H1 (cell line): ENCODE measurements at regions not wholly inside any gene's neighbourhood (a gene's known extent, or its start where the extent isn't known, plus 50 kb on each side); places are given as distances from the start of the nearest gene placed in this dataset.

Experiments used
- CTCF ChIA-PET: fragments of 300-600 bp; sonication (Branson Sonifier 250); formaldehyde crosslinking; loops from one replicate; lab custom pipeline; 2021; ENCODE audit not compliant: partially characterized antibody; lab: Charles Lee
- POLR2A ChIA-PET: fragments of 300-600 bp; sonication (Branson Sonifier 250); formaldehyde crosslinking; loops from one replicate; lab custom pipeline; 2021; ENCODE audit warnings: inconsistent platforms; ENCODE audit not compliant: partially characterized antibody; lab: Charles Lee
- DNase-seq, 2 experiments: peaks; one replicate each; pipeline versions ENCODE4 v3.0.0 to v3.0.0-alpha.2; 2010 to 2022; ENCODE audit warnings: low spot score in 2 of 2, low read depth in 1 of 2, mixed read lengths in 1 of 2
- FAIRE-seq: peaks from 2 replicates; lab custom pipeline; 2011; peaks lifted over from hg19 to GRCh38; lab: Jason Lieb, UNC
- H2AFZ ChIP-seq: 2 replicates; pipeline ENCODE4 v1.8.1; 2012; ENCODE audit warnings: low read length, inconsistent platforms
- H2AK5ac ChIP-seq: 2 replicates; pipeline ENCODE4 v1.6.1; 2013; ENCODE audit warnings: low read depth, low read length
- H2BK120ac ChIP-seq: replicated peaks from 2 replicates; pipeline ENCODE3; 2013; ENCODE audit warnings: low read depth, low read length, inconsistent platforms
- H2BK12ac ChIP-seq: 2 replicates; pipeline ENCODE4 v1.6.1; 2013; ENCODE audit warnings: low read depth, low read length
- H2BK15ac ChIP-seq: 2 replicates; pipeline ENCODE4 v1.6.1; 2013; ENCODE audit warnings: low read length
- H2BK20ac ChIP-seq: 2 replicates; pipeline ENCODE4 v1.6.1; 2013; ENCODE audit warnings: low read length
- H2BK5ac ChIP-seq: 2 replicates; pipeline ENCODE4 v1.6.1; 2013; ENCODE audit warnings: low read depth, low read length
- H3K14ac ChIP-seq: 2 replicates; pipeline ENCODE4 v1.6.1; 2013; ENCODE audit warnings: inconsistent platforms; ENCODE audit not compliant: insufficient read length
- H3K18ac ChIP-seq: 2 replicates; pipeline ENCODE4 v1.6.1; 2013; ENCODE audit warnings: low read length; ENCODE audit errors: extremely low read depth
- H3K23ac ChIP-seq: 2 replicates; pipeline ENCODE4 v1.6.1; 2013; ENCODE audit warnings: inconsistent platforms; ENCODE audit not compliant: insufficient read length
- H3K23me2 ChIP-seq: 2 replicates; pipeline ENCODE4 v1.6.1; 2013; ENCODE audit warnings: low read depth, low read length
- H3K27ac ChIP-seq: 2 replicates; pipeline ENCODE4 v1.6.1; 2011; ENCODE audit warnings: low read depth, low read length, inconsistent platforms
- H3K27me3 ChIP-seq, 4 experiments: replicated peaks in 1 of 4; 1 replicate in 1 of 4; 2 replicates in 3 of 4; pipeline versions ENCODE4 v1.6.1 to v1.8.1; 2011 to 2013; ENCODE audit warnings: low read length in 3 of 4, mild to moderate bottlenecking in 3 of 4, inconsistent platforms in 2 of 4, mixed read lengths in 2 of 4, moderate library complexity in 1 of 4; ENCODE audit not compliant: control insufficient read depth in 3 of 4, insufficient read depth in 3 of 4; ENCODE audit errors: extremely low read depth in 1 of 4
- H3K36me3 ChIP-seq, 4 experiments: 2 replicates each; pipeline versions ENCODE4 v1.6.1 to v1.8.1; 2011 to 2013; ENCODE audit warnings: mild to moderate bottlenecking in 4 of 4, low read length in 3 of 4, moderate library complexity in 2 of 4, control low read depth in 1 of 4, inconsistent platforms in 1 of 4; ENCODE audit not compliant: insufficient read depth in 4 of 4, control insufficient read depth in 2 of 4
- H3K4ac ChIP-seq: replicated peaks from 2 replicates; pipeline ENCODE3; 2013; ENCODE audit warnings: low read length, low read depth, mixed read lengths, inconsistent platforms; ENCODE audit not compliant: insufficient read length
- H3K4me1 ChIP-seq, 4 experiments: replicated peaks in 1 of 4; 1 replicate in 1 of 4; 2 replicates in 3 of 4; pipeline versions ENCODE4 v1.6.1 to v1.8.1; 2011 to 2013; ENCODE audit warnings: low read length in 3 of 4, inconsistent platforms in 2 of 4, mixed read lengths in 1 of 4; ENCODE audit not compliant: insufficient read depth in 4 of 4, control insufficient read depth in 3 of 4
- H3K4me2 ChIP-seq, 2 experiments: 2 replicates each; pipeline versions ENCODE4 v1.6.1 to v1.8.1; 2011 to 2013; ENCODE audit warnings: low read depth in 2 of 2, low read length in 2 of 2, control low read depth in 1 of 2, inconsistent platforms in 1 of 2, mild to moderate bottlenecking in 1 of 2; ENCODE audit not compliant: insufficient read depth in 1 of 2
- H3K4me3 ChIP-seq, 4 experiments: fragments of 200-600, 300-600 bp in 1 of 4; sonication (generic), shearing (Covaris generic), sonication (Bioruptor Twin) in 1 of 4; 2 replicates each; pipeline versions ENCODE4 v1.5.1 to v1.8.1; 2011 to 2016; ENCODE audit warnings: low read length in 4 of 4, low read depth in 3 of 4, control low read depth in 2 of 4, inconsistent platforms in 2 of 4, mild to moderate bottlenecking in 2 of 4, mixed read lengths in 1 of 4, moderate library complexity in 1 of 4; ENCODE audit not compliant: insufficient read depth in 2 of 4; ENCODE audit errors: extremely low read depth in 1 of 4
- H3K56ac ChIP-seq: replicated peaks from 2 replicates; pipeline ENCODE3; 2013; ENCODE audit warnings: low read depth, mild to moderate bottlenecking, mixed read lengths, low read length, inconsistent platforms; ENCODE audit not compliant: insufficient read length
- H3K79me1 ChIP-seq: 2 replicates; pipeline ENCODE4 v1.6.1; 2013; ENCODE audit warnings: low read depth, low read length, control low read depth
- H3K79me2 ChIP-seq, 2 experiments: 2 replicates each; pipeline versions ENCODE4 v1.6.1 to v1.8.1; 2012 to 2013; ENCODE audit warnings: low read length in 2 of 2, mild to moderate bottlenecking in 2 of 2, inconsistent platforms in 1 of 2; ENCODE audit not compliant: insufficient read depth in 2 of 2, control insufficient read depth in 1 of 2
- H3K9ac ChIP-seq, 4 experiments: replicated peaks in 1 of 4; 1 replicate in 1 of 4; 2 replicates in 3 of 4; pipeline versions ENCODE4 v1.6.1 to v1.8.1; 2011 to 2013; ENCODE audit warnings: low read depth in 3 of 4, low read length in 3 of 4, control low read depth in 2 of 4, mild to moderate bottlenecking in 2 of 4, moderate library complexity in 2 of 4, inconsistent platforms in 1 of 4; ENCODE audit errors: extremely low read depth in 1 of 4
- H3K9me3 ChIP-seq, 2 experiments: 2 replicates each; pipeline versions ENCODE4 v1.6.1 to v1.8.1; 2012 to 2013; ENCODE audit warnings: mild to moderate bottlenecking in 2 of 2, moderate library complexity in 2 of 2, control low read depth in 1 of 2, inconsistent platforms in 1 of 2, low read depth in 1 of 2, low read length in 1 of 2, mixed read lengths in 1 of 2; ENCODE audit not compliant: insufficient read depth in 2 of 2
- H4K20me1 ChIP-seq, 2 experiments: replicated peaks in 1 of 2; 2 replicates each; pipeline versions ENCODE3 to v1.8.1; 2011 to 2013; ENCODE audit warnings: inconsistent platforms in 2 of 2, low read length in 2 of 2, mild to moderate bottlenecking in 1 of 2; ENCODE audit not compliant: insufficient read depth in 2 of 2, control insufficient read depth in 1 of 2
- H4K5ac ChIP-seq: 2 replicates; pipeline ENCODE4 v1.6.1; 2013; ENCODE audit warnings: low read length, low read depth, mixed read lengths, inconsistent platforms; ENCODE audit not compliant: insufficient read length
- H4K8ac ChIP-seq: 2 replicates; pipeline ENCODE4 v1.8.0; 2013; ENCODE audit warnings: mild to moderate bottlenecking, moderate library complexity, low read length, inconsistent platforms; ENCODE audit not compliant: insufficient read depth; ENCODE audit errors: extremely low read depth
- H4K91ac ChIP-seq: replicated peaks from 2 replicates; pipeline ENCODE3; 2013; ENCODE audit warnings: low read length, mixed read lengths, inconsistent platforms; ENCODE audit not compliant: insufficient read length
- BACH1 ChIP-seq: IDR thresholded peaks from 2 replicates; pipeline ENCODE4 v1.6.1; 2012; ENCODE audit warnings: low read length, improper control_type of control experiment
- CBX5 ChIP-seq: fragments of 300-800, 300-1000 bp; sonication (generic); IDR thresholded peaks from 2 replicates; pipeline ENCODE4 v1.7.1; 2016; ENCODE audit warnings: antibody characterized with exemption, low read length, low read depth
- CHD2 ChIP-seq: IDR thresholded peaks from 2 replicates; pipeline ENCODE4 v1.6.1; 2012; ENCODE audit warnings: low read length, improper control_type of control experiment
- EP300 ChIP-seq, 2 experiments: IDR thresholded peaks; 1 replicate in 1 of 2; 2 replicates in 1 of 2; pipeline ENCODE4 v1.6.1; 2011 to 2012; ENCODE audit warnings: low read depth in 2 of 2, low read length in 2 of 2, mild to moderate bottlenecking in 2 of 2, borderline replicate concordance in 1 of 2, inconsistent platforms in 1 of 2, moderate library complexity in 1 of 2
- GABPA ChIP-seq: IDR thresholded peaks from 2 replicates; pipeline ENCODE4 v1.6.1; 2011; ENCODE audit warnings: mild to moderate bottlenecking, low read length, moderate library complexity, borderline replicate concordance; ENCODE audit not compliant: insufficient read depth
- HDAC6 ChIP-seq: IDR thresholded peaks from one replicate; pipeline ENCODE4 v1.7.1; 2012; ENCODE audit warnings: low read depth, mild to moderate bottlenecking, inconsistent platforms, low read length, moderate library complexity
- JUN ChIP-seq: IDR thresholded peaks from 2 replicates; pipeline ENCODE4 v1.6.1; 2011; ENCODE audit warnings: low read depth, mild to moderate bottlenecking, improper control_type of control experiment, low read length
- KDM4A ChIP-seq: IDR thresholded peaks from one replicate; pipeline ENCODE4 v1.7.1; 2012; ENCODE audit warnings: low read depth, mild to moderate bottlenecking, moderate library complexity, low read length, inconsistent platforms; ENCODE audit not compliant: severe bottlenecking
- KDM5A ChIP-seq: fragments of 200-600 bp; IDR thresholded peaks from 2 replicates; pipeline ENCODE4 v1.7.1; 2012; ENCODE audit warnings: mild to moderate bottlenecking, low read length, inconsistent platforms, mixed read lengths
- RAD21 ChIP-seq, 2 experiments: IDR thresholded peaks in 1 of 2; conservative IDR thresholded peaks in 1 of 2; 2 replicates each; pipeline ENCODE4 v1.6.1; 2011; ENCODE audit warnings: low read depth in 2 of 2, low read length in 2 of 2, improper control_type of control experiment in 1 of 2, inconsistent platforms in 1 of 2, mild to moderate bottlenecking in 1 of 2, moderate library complexity in 1 of 2
- RFX5 ChIP-seq: IDR thresholded peaks from 2 replicates; pipeline ENCODE4 v1.6.1; 2011; ENCODE audit warnings: low read depth, low read length, improper control_type of control experiment, borderline replicate concordance
- RNF2 ChIP-seq: fragments of 200-900, 300-1000 bp; sonication (generic); IDR thresholded peaks from 2 replicates; pipeline ENCODE4 v1.7.1; 2016; ENCODE audit warnings: borderline replicate concordance, low read depth, mild to moderate bottlenecking, antibody characterized with exemption, low read length; ENCODE audit not compliant: poor library complexity, severe bottlenecking; ENCODE audit errors: missing control alignments
- SP1 ChIP-seq: IDR thresholded peaks from 2 replicates; pipeline ENCODE4 v1.6.1; 2011; ENCODE audit warnings: low read depth, low read length
- TBP ChIP-seq: IDR thresholded peaks from 2 replicates; pipeline ENCODE4 v1.6.1; 2011; ENCODE audit warnings: low read depth, low read length, improper control_type of control experiment
- YY1 ChIP-seq: IDR thresholded peaks from 2 replicates; pipeline ENCODE4 v1.6.1; 2011; ENCODE audit warnings: low read depth, mild to moderate bottlenecking, low read length
- WGBS, 2 experiments: shearing (Covaris generic) in 1 of 2; methylation state at CpG; one replicate each; pipeline versions ENCODE4 v1.1.6 to v1.1.7; 2013 to 2015; ENCODE audit warnings: low lambda C conversion rate in 2 of 2, mixed read lengths in 2 of 2, inconsistent platforms in 1 of 2, low coverage in 1 of 2, missing lambda C conversion rate in 1 of 2; ENCODE audit not compliant: insufficient replicate concordance in 2 of 2, insufficient coverage in 1 of 2, insufficient read length in 1 of 2; ENCODE audit errors: extremely low coverage in 1 of 2, missing lambda C conversion rate in 1 of 2; 5-methylcytosine and 5-hydroxymethylcytosine counted together

GRCh38 chr14:42111355-42111754, 504.7 kb downstream of the LRFN5 start:
- Histone ChIP-seq H2BK120ac (no peak overlapping the region), H3K4me1 (no peaks in the 10 kb centered on the region), H3K4ac (no peak overlapping the region), H3K18ac (no peak overlapping the region), H3K27me3 (no peaks in the 10 kb centered on the region), H3K23ac (no peak overlapping the region), H2BK20ac (no peak overlapping the region), H3K79me2 (no peaks in the 10 kb centered on the region), H3K56ac (no peak overlapping the region), H3K23me2 (no peaks in the 10 kb centered on the region), H3K27ac (no peak overlapping the region), H2BK5ac (no peak overlapping the region), H2AFZ (no peak overlapping the region), H3K79me1 (no peaks in the 10 kb centered on the region), H3K9ac (no peak overlapping the region), H2BK12ac (no peak overlapping the region), H4K91ac (no peak overlapping the region), H3K9me3 (peaks cover 11 to 34% of the 10 kb centered on the region in 2 experiments), H4K20me1 (no peaks in the 10 kb centered on the region), H3K4me2 (no peak overlapping the region), H3K4me3 (no peak overlapping the region), H2BK15ac (no peak overlapping the region), H2AK5ac (no peak overlapping the region), H3K36me3 (no peaks in the 10 kb centered on the region; a peak in 1 of 8 replicates), H3K14ac (no peak overlapping the region), H4K5ac (no peak overlapping the region), H4K8ac (no peak overlapping the region)
- POLR2A ChIA-PET: no interaction called here
- WGBS, 2 experiments: 90% methylated on average over 2 of the region's 2 CpGs; no CpG with 5 or more reads in 1 of the 2 experiments
- FAIRE-seq (no peak), DNase-seq (no peak)
- CTCF ChIA-PET: interaction anchor here (1.0 to 2.0 kb wide), 6 partner anchors 15 to 190 kb away, joined by 3 to 8 read pairs (median 4); no protein-coding TSS in a partner anchor
- no peak for TF ChIP-seq BACH1
- TF ChIP-seq SP1: no peak
- TF ChIP-seq YY1: no peak
- TF ChIP-seq CBX5: no peak
- TF ChIP-seq RFX5: no peak
- no peak for TF ChIP-seq JUN
- TF ChIP-seq RNF2: no peak
- TF ChIP-seq RAD21 (IDR thresholded peaks at IDR 0.05 in 1 of 2, conservative IDR thresholded peaks at IDR 0.05 in 1 of 2; ENCODE audit: low read depth in 2 of 2, low read length in 2 of 2): no peak
- no peak for TF ChIP-seq KDM4A
- no peak for TF ChIP-seq TBP
- TF ChIP-seq HDAC6: no peak
- TF ChIP-seq KDM5A: no peak
- no peak for TF ChIP-seq CHD2
- no peak for TF ChIP-seq EP300 (IDR thresholded peaks at IDR 0.05; ENCODE audit: borderline replicate concordance in 1 of 2, low read depth in 2 of 2, low read length in 2 of 2)
- no peak for TF ChIP-seq GABPA
